ENCODE measurements at regions not wholly inside any gene's neighbourhood (a gene's known extent, or its start where the extent isn't known, plus 50 kb on each side); places are given as distances from the start of the nearest gene placed in this dataset.
"Not testable (repeated sequence)": the region's sequence is repeated elsewhere in the genome, so short reads cannot be mapped to it uniquely, and the experiment has no call there.

DNA sequence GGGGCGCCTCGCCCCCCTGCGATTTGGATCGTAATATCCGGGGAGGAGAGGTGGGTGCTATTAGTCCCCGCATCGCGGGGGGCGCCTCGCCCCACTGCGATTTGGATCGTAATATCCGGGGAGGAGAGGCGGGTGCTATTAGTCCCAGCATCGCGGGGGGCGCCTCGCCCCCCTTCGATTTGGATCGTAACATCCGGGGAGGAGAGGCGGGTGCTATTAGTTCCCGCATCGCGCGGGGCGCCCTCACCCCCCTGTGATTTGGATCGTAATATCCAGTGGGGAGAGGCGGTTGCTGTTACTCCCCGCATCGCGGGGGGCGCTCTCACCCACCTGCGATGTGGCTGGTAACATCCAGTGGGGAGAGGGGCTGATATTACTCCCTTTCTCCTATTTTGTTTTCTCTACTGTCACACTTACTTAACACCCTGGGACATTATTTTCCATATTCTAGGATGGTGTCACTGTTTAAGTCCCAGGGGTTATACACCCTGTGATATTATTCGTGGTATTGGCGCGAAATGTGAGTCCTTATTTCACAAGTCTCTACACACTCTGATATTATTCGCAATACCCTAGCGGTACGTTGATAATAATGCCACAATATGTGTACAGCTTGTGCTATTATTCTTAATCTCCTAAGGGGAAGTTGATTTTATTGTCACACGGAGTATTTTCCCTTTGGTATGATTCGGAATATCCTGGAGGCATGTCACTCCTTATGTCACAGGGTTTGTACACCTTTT lies 57.8 kb upstream of the ALDH3B2 start:
- Histone ChIP-seq H3K9ac (no peak overlapping the region), H2AFZ (ENCODE audit: low read depth) (no peak overlapping the region), H3K4me2 (no peak overlapping the region), H4K20me1 (ENCODE audit: insufficient read depth) (no peaks in the 10 kb centered on the region), H3K27me3 (ENCODE audit: insufficient read depth, low read depth) (no peaks in the 10 kb centered on the region), H3K36me3 (ENCODE audit: insufficient read depth) (no peaks in the 10 kb centered on the region), H3K4me3 (IDR thresholded peaks at IDR 0.05; ENCODE audit: insufficient read depth, low read depth, low read length) (no peak overlapping the region), H3K4me1 (ENCODE audit: low read depth, poor library complexity, severe bottlenecking) (no peaks in the 10 kb centered on the region), H3K27ac (no peak overlapping the region), H3K79me2 (ENCODE audit: insufficient read depth, low read depth) (no peaks in the 10 kb centered on the region)
- TF ChIP-seq, protein P1, sequence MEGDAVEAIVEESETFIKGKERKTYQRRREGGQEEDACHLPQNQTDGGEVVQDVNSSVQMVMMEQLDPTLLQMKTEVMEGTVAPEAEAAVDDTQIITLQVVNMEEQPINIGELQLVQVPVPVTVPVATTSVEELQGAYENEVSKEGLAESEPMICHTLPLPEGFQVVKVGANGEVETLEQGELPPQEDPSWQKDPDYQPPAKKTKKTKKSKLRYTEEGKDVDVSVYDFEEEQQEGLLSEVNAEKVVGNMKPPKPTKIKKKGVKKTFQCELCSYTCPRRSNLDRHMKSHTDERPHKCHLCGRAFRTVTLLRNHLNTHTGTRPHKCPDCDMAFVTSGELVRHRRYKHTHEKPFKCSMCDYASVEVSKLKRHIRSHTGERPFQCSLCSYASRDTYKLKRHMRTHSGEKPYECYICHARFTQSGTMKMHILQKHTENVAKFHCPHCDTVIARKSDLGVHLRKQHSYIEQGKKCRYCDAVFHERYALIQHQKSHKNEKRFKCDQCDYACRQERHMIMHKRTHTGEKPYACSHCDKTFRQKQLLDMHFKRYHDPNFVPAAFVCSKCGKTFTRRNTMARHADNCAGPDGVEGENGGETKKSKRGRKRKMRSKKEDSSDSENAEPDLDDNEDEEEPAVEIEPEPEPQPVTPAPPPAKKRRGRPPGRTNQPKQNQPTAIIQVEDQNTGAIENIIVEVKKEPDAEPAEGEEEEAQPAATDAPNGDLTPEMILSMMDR (conservative IDR thresholded peaks at IDR 0.05; ENCODE audit: low read depth, low read length): no peak

DNA sequence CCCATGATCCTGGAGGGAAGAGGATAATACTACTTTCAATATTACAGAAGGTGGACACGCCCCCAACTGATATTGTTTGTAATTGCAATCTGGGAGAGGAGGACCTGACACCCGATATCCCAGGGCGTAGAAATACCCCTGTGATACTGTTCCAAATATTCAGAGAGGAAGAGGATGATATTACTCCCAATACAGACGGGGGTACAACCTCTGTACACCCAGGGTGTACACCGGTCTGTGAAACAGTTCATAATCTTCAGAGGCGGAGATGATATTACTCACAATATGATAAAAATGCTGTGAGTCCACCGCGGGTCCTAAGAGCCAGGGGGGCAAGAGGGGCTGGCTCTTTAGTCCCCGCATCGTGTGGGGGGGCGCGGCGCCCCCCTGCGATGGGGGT lies 57.2 kb upstream of the ALDH3B2 start:
- Histone ChIP-seq H3K27ac (no peak overlapping the region), H3K4me2 (no peak overlapping the region), H4K20me1 (ENCODE audit: insufficient read depth) (no peaks in the 10 kb centered on the region), H3K4me3 (IDR thresholded peaks at IDR 0.05; ENCODE audit: insufficient read depth, low read depth, low read length) (no peak overlapping the region), H3K79me2 (ENCODE audit: insufficient read depth, low read depth) (no peaks in the 10 kb centered on the region), H3K27me3 (ENCODE audit: insufficient read depth, low read depth) (no peaks in the 10 kb centered on the region), H3K4me1 (ENCODE audit: low read depth, poor library complexity, severe bottlenecking) (no peaks in the 10 kb centered on the region), H3K36me3 (ENCODE audit: insufficient read depth) (no peaks in the 10 kb centered on the region), H2AFZ (ENCODE audit: low read depth) (no peak overlapping the region), H3K9ac (no peak overlapping the region)
- TF ChIP-seq, protein P1 (conservative IDR thresholded peaks at IDR 0.05; ENCODE audit: low read depth, low read length): no peak

DNA sequence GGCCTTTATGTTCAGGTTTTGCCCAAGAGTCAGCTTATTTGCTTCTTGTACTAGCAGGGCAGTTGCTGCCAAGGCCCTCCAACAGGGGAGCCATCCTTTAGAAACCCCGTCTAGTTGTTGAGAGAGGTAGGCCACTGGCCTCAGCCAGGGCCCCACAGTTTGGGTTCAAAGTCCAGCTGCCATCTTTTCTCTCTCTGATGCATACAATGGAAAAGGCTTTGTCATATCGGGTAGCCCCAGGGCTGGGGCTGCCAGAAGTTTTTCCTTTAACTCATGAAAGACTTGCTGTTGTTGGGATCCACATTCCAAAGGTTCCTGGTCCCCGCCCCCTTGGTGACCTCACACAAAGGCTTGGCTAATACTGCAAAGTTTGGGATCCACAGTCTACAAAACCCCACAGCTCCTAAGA lies 53.7 kb upstream of the ALDH3B2 start:
- H3K4me1 ChIP-seq (ENCODE audit: low read depth, poor library complexity, severe bottlenecking); H3K27me3 ChIP-seq (ENCODE audit: insufficient read depth, low read depth); H4K20me1 ChIP-seq (ENCODE audit: insufficient read depth); H3K4me3 ChIP-seq (IDR thresholded peaks at IDR 0.05; ENCODE audit: insufficient read depth, low read depth, low read length); H3K27ac ChIP-seq; H3K9ac ChIP-seq; H3K79me2 ChIP-seq (ENCODE audit: insufficient read depth, low read depth); H2AFZ ChIP-seq (ENCODE audit: low read depth); H3K36me3 ChIP-seq (ENCODE audit: insufficient read depth); H3K4me2 ChIP-seq: not testable (repeated sequence)

DNA sequence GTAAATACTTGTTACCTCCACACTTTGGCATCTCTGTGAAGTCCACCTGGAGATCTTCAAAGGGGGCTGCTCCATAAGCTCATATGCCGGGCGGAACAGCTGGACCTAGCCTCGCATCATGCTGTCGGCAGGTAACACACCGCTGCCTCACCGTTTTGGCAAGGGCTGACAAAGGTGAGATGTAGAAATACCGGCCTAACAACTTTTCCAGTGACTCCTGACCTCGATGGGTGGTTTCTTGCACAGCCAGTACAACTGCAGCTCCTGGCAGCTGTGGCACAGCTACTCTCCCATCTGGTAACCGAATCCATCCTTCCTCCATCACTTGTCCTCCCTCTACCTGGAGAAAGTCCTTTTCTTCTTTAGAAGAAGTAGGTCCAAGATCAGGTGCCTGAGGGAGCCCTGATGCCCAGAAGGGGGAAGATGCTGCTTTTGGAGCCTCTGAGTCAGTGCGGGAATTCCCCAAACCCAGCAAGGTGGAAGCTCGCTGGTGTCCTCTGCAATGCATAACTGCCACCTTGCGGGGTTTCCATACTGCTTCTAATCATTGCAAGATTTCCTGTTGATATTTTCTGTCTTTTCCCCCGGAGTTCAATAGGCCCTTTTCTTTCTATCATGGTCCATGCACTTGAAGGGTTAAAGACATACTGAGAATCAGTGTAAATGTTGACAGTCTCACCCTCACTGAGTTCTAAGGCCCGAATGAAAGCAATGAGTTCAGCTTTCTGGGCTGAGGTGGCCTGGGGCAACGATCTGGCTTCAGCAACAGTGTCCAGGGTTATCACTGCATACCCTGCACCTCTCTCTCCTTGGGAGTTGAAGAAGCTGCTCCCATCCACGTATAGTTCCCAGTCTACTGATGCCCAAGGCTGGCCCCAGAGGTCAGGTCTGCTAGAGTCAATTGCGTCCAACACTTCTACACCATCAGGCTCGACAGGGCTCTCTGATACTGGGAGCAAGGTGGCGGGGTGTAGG lies 52.9 kb upstream of the ALDH3B2 start:
- not testable (repeated sequence) for H3K4me3 ChIP-seq (IDR thresholded peaks at IDR 0.05; ENCODE audit: insufficient read depth, low read depth, low read length); H2AFZ ChIP-seq (ENCODE audit: low read depth); H4K20me1 ChIP-seq (ENCODE audit: insufficient read depth); H3K4me1 ChIP-seq (ENCODE audit: low read depth, poor library complexity, severe bottlenecking); H3K9ac ChIP-seq; H3K27ac ChIP-seq; H3K4me2 ChIP-seq; H3K27me3 ChIP-seq (ENCODE audit: insufficient read depth, low read depth); H3K79me2 ChIP-seq (ENCODE audit: insufficient read depth, low read depth); H3K36me3 ChIP-seq (ENCODE audit: insufficient read depth)

Measured in KMS-11 (cell line).